H1 (cell line): ENCODE measurements at regions not wholly inside any gene's neighbourhood (a gene's known extent, or its start where the extent isn't known, plus 50 kb on each side); places are given as distances from the start of the nearest gene placed in this dataset.

Experiments used
- CTCF ChIA-PET: fragments of 300-600 bp; sonication (Branson Sonifier 250); formaldehyde crosslinking; loops from one replicate; lab custom pipeline; 2021; ENCODE audit not compliant: partially characterized antibody; lab: Charles Lee
- POLR2A ChIA-PET: fragments of 300-600 bp; sonication (Branson Sonifier 250); formaldehyde crosslinking; loops from one replicate; lab custom pipeline; 2021; ENCODE audit warnings: inconsistent platforms; ENCODE audit not compliant: partially characterized antibody; lab: Charles Lee
- DNase-seq, 2 experiments: peaks; one replicate each; pipeline versions ENCODE4 v3.0.0 to v3.0.0-alpha.2; 2010 to 2022; ENCODE audit warnings: low spot score in 2 of 2, low read depth in 1 of 2, mixed read lengths in 1 of 2
- FAIRE-seq: peaks from 2 replicates; lab custom pipeline; 2011; peaks lifted over from hg19 to GRCh38; lab: Jason Lieb, UNC
- H2AFZ ChIP-seq: 2 replicates; pipeline ENCODE4 v1.8.1; 2012; ENCODE audit warnings: low read length, inconsistent platforms
- H2AK5ac ChIP-seq: 2 replicates; pipeline ENCODE4 v1.6.1; 2013; ENCODE audit warnings: low read depth, low read length
- H2BK120ac ChIP-seq: replicated peaks from 2 replicates; pipeline ENCODE3; 2013; ENCODE audit warnings: low read depth, low read length, inconsistent platforms
- H2BK12ac ChIP-seq: 2 replicates; pipeline ENCODE4 v1.6.1; 2013; ENCODE audit warnings: low read depth, low read length
- H2BK15ac ChIP-seq: 2 replicates; pipeline ENCODE4 v1.6.1; 2013; ENCODE audit warnings: low read length
- H2BK20ac ChIP-seq: 2 replicates; pipeline ENCODE4 v1.6.1; 2013; ENCODE audit warnings: low read length
- H2BK5ac ChIP-seq: 2 replicates; pipeline ENCODE4 v1.6.1; 2013; ENCODE audit warnings: low read depth, low read length
- H3K14ac ChIP-seq: 2 replicates; pipeline ENCODE4 v1.6.1; 2013; ENCODE audit warnings: inconsistent platforms; ENCODE audit not compliant: insufficient read length
- H3K18ac ChIP-seq: 2 replicates; pipeline ENCODE4 v1.6.1; 2013; ENCODE audit warnings: low read length; ENCODE audit errors: extremely low read depth
- H3K23ac ChIP-seq: 2 replicates; pipeline ENCODE4 v1.6.1; 2013; ENCODE audit warnings: inconsistent platforms; ENCODE audit not compliant: insufficient read length
- H3K23me2 ChIP-seq: 2 replicates; pipeline ENCODE4 v1.6.1; 2013; ENCODE audit warnings: low read depth, low read length
- H3K27ac ChIP-seq: 2 replicates; pipeline ENCODE4 v1.6.1; 2011; ENCODE audit warnings: low read depth, low read length, inconsistent platforms
- H3K27me3 ChIP-seq, 4 experiments: replicated peaks in 1 of 4; 1 replicate in 1 of 4; 2 replicates in 3 of 4; pipeline versions ENCODE4 v1.6.1 to v1.8.1; 2011 to 2013; ENCODE audit warnings: low read length in 3 of 4, mild to moderate bottlenecking in 3 of 4, inconsistent platforms in 2 of 4, mixed read lengths in 2 of 4, moderate library complexity in 1 of 4; ENCODE audit not compliant: control insufficient read depth in 3 of 4, insufficient read depth in 3 of 4; ENCODE audit errors: extremely low read depth in 1 of 4
- H3K36me3 ChIP-seq, 4 experiments: 2 replicates each; pipeline versions ENCODE4 v1.6.1 to v1.8.1; 2011 to 2013; ENCODE audit warnings: mild to moderate bottlenecking in 4 of 4, low read length in 3 of 4, moderate library complexity in 2 of 4, control low read depth in 1 of 4, inconsistent platforms in 1 of 4; ENCODE audit not compliant: insufficient read depth in 4 of 4, control insufficient read depth in 2 of 4
- H3K4ac ChIP-seq: replicated peaks from 2 replicates; pipeline ENCODE3; 2013; ENCODE audit warnings: low read length, low read depth, mixed read lengths, inconsistent platforms; ENCODE audit not compliant: insufficient read length
- H3K4me1 ChIP-seq, 4 experiments: replicated peaks in 1 of 4; 1 replicate in 1 of 4; 2 replicates in 3 of 4; pipeline versions ENCODE4 v1.6.1 to v1.8.1; 2011 to 2013; ENCODE audit warnings: low read length in 3 of 4, inconsistent platforms in 2 of 4, mixed read lengths in 1 of 4; ENCODE audit not compliant: insufficient read depth in 4 of 4, control insufficient read depth in 3 of 4
- H3K4me2 ChIP-seq, 2 experiments: 2 replicates each; pipeline versions ENCODE4 v1.6.1 to v1.8.1; 2011 to 2013; ENCODE audit warnings: low read depth in 2 of 2, low read length in 2 of 2, control low read depth in 1 of 2, inconsistent platforms in 1 of 2, mild to moderate bottlenecking in 1 of 2; ENCODE audit not compliant: insufficient read depth in 1 of 2
- H3K4me3 ChIP-seq, 4 experiments: fragments of 200-600, 300-600 bp in 1 of 4; sonication (generic), shearing (Covaris generic), sonication (Bioruptor Twin) in 1 of 4; 2 replicates each; pipeline versions ENCODE4 v1.5.1 to v1.8.1; 2011 to 2016; ENCODE audit warnings: low read length in 4 of 4, low read depth in 3 of 4, control low read depth in 2 of 4, inconsistent platforms in 2 of 4, mild to moderate bottlenecking in 2 of 4, mixed read lengths in 1 of 4, moderate library complexity in 1 of 4; ENCODE audit not compliant: insufficient read depth in 2 of 4; ENCODE audit errors: extremely low read depth in 1 of 4
- H3K56ac ChIP-seq: replicated peaks from 2 replicates; pipeline ENCODE3; 2013; ENCODE audit warnings: low read depth, mild to moderate bottlenecking, mixed read lengths, low read length, inconsistent platforms; ENCODE audit not compliant: insufficient read length
- H3K79me1 ChIP-seq: 2 replicates; pipeline ENCODE4 v1.6.1; 2013; ENCODE audit warnings: low read depth, low read length, control low read depth
- H3K79me2 ChIP-seq, 2 experiments: 2 replicates each; pipeline versions ENCODE4 v1.6.1 to v1.8.1; 2012 to 2013; ENCODE audit warnings: low read length in 2 of 2, mild to moderate bottlenecking in 2 of 2, inconsistent platforms in 1 of 2; ENCODE audit not compliant: insufficient read depth in 2 of 2, control insufficient read depth in 1 of 2
- H3K9ac ChIP-seq, 4 experiments: replicated peaks in 1 of 4; 1 replicate in 1 of 4; 2 replicates in 3 of 4; pipeline versions ENCODE4 v1.6.1 to v1.8.1; 2011 to 2013; ENCODE audit warnings: low read depth in 3 of 4, low read length in 3 of 4, control low read depth in 2 of 4, mild to moderate bottlenecking in 2 of 4, moderate library complexity in 2 of 4, inconsistent platforms in 1 of 4; ENCODE audit errors: extremely low read depth in 1 of 4
- H3K9me3 ChIP-seq, 2 experiments: 2 replicates each; pipeline versions ENCODE4 v1.6.1 to v1.8.1; 2012 to 2013; ENCODE audit warnings: mild to moderate bottlenecking in 2 of 2, moderate library complexity in 2 of 2, control low read depth in 1 of 2, inconsistent platforms in 1 of 2, low read depth in 1 of 2, low read length in 1 of 2, mixed read lengths in 1 of 2; ENCODE audit not compliant: insufficient read depth in 2 of 2
- H4K20me1 ChIP-seq, 2 experiments: replicated peaks in 1 of 2; 2 replicates each; pipeline versions ENCODE3 to v1.8.1; 2011 to 2013; ENCODE audit warnings: inconsistent platforms in 2 of 2, low read length in 2 of 2, mild to moderate bottlenecking in 1 of 2; ENCODE audit not compliant: insufficient read depth in 2 of 2, control insufficient read depth in 1 of 2
- H4K5ac ChIP-seq: 2 replicates; pipeline ENCODE4 v1.6.1; 2013; ENCODE audit warnings: low read length, low read depth, mixed read lengths, inconsistent platforms; ENCODE audit not compliant: insufficient read length
- H4K8ac ChIP-seq: 2 replicates; pipeline ENCODE4 v1.8.0; 2013; ENCODE audit warnings: mild to moderate bottlenecking, moderate library complexity, low read length, inconsistent platforms; ENCODE audit not compliant: insufficient read depth; ENCODE audit errors: extremely low read depth
- H4K91ac ChIP-seq: replicated peaks from 2 replicates; pipeline ENCODE3; 2013; ENCODE audit warnings: low read length, mixed read lengths, inconsistent platforms; ENCODE audit not compliant: insufficient read length
- BRCA1 ChIP-seq: IDR thresholded peaks from 2 replicates; pipeline ENCODE4 v1.6.1; 2012; ENCODE audit warnings: low read depth, low read length, improper control_type of control experiment
- CHD1 ChIP-seq: IDR thresholded peaks from 2 replicates; pipeline ENCODE4 v1.6.1; 2012; ENCODE audit warnings: low read depth, low read length, improper control_type of control experiment
- EGR1 ChIP-seq: IDR thresholded peaks from 2 replicates; pipeline ENCODE4 v1.6.1; 2011; ENCODE audit warnings: low read depth, low read length, borderline replicate concordance
- POLR2AphosphoS5 ChIP-seq: IDR thresholded peaks from 2 replicates; pipeline ENCODE4 v1.6.1; 2011; ENCODE audit warnings: low read depth, low read length
- YY1 ChIP-seq: IDR thresholded peaks from 2 replicates; pipeline ENCODE4 v1.6.1; 2011; ENCODE audit warnings: low read depth, mild to moderate bottlenecking, low read length
- WGBS, 2 experiments: shearing (Covaris generic) in 1 of 2; methylation state at CpG; one replicate each; pipeline versions ENCODE4 v1.1.6 to v1.1.7; 2013 to 2015; ENCODE audit warnings: low lambda C conversion rate in 2 of 2, mixed read lengths in 2 of 2, inconsistent platforms in 1 of 2, low coverage in 1 of 2, missing lambda C conversion rate in 1 of 2; ENCODE audit not compliant: insufficient replicate concordance in 2 of 2, insufficient coverage in 1 of 2, insufficient read length in 1 of 2; ENCODE audit errors: extremely low coverage in 1 of 2, missing lambda C conversion rate in 1 of 2; 5-methylcytosine and 5-hydroxymethylcytosine counted together
- TF ChIP-seq, protein P1 (sequence below): IDR thresholded peaks from 2 replicates; pipeline ENCODE4 v1.6.1; 2012; ENCODE audit warnings: inconsistent platforms

DNA sequence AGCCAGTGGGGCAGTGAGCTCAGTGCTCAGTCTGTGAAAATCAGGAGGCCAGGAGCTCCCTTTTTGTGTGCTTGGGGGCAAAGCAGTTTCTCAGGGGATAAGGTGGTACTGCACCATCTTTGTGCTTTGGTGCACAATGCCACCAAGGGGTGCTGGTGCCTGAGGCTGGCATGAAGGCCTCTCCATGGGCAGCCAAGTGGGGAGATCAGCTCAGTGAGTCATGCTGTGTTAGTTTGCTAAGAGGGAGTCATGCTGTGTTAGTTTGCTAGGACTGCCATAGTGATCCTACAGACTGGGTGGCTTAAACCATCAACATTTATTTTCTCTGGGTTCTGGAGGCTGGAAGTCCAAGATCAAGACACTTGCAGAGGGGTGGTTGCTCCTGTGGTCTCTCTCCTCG lies 428.1 kb downstream of the PRDM2 start:
- no peak for FAIRE-seq
- Histone ChIP-seq H3K23me2 (no peaks in the 10 kb centered on the region), H3K4me2 (no peak overlapping the region), H3K18ac (no peak overlapping the region), H3K79me2 (no peaks in the 10 kb centered on the region), H4K5ac (no peak overlapping the region), H3K27ac (no peak overlapping the region), H3K36me3 (no peaks in the 10 kb centered on the region), H3K9me3 (no peaks in the 10 kb centered on the region), H2AFZ (no peak overlapping the region), H2BK15ac (0 out of 2 replicates have a peak overlapping the region, but pooled peaks have one; percentile 40), H3K27me3 (no peaks in the 10 kb centered on the region), H3K9ac (no peak overlapping the region), H3K56ac (no peak overlapping the region), H3K23ac (no peak overlapping the region), H3K4me3 (no peak overlapping the region), H2BK12ac (no peak overlapping the region), H3K14ac (no peak overlapping the region), H4K91ac (no peak overlapping the region), H2BK20ac (no peak overlapping the region), H3K4me1 (no peaks in the 10 kb centered on the region)
- CTCF ChIA-PET, result interaction anchor here (1.3 kb wide), 1 partner anchor 11 kb away, joined by 3 read pairs; no protein-coding TSS in a partner anchor
- TF ChIP-seq CHD1 (no peak), BRCA1 (no peak), EGR1 (no peak), YY1 (no peak), POLR2AphosphoS5 (no peak)
- TF ChIP-seq, protein P1, sequence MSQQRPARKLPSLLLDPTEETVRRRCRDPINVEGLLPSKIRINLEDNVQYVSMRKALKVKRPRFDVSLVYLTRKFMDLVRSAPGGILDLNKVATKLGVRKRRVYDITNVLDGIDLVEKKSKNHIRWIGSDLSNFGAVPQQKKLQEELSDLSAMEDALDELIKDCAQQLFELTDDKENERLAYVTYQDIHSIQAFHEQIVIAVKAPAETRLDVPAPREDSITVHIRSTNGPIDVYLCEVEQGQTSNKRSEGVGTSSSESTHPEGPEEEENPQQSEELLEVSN, result no peak
- TF ChIP-seq, all 59 proteins: peak for 0
- POLR2A ChIA-PET, result no interaction called here
- Histone ChIP-seq H2BK120ac (no peak overlapping the region), H3K4ac (no peak overlapping the region), H2AK5ac (no peak overlapping the region), H4K20me1 (no peaks in the 10 kb centered on the region), H4K8ac (no peak overlapping the region), H2BK5ac (no peak overlapping the region), H3K79me1 (no peaks in the 10 kb centered on the region)
- WGBS, 2 experiments, result 100% methylated on average over 1 of the region's 1 CpG; no CpG with 5 or more reads in 1 of the 2 experiments
- no peak for DNase-seq
